ENCODE measurements at regions not wholly inside any gene's neighbourhood (a gene's known extent, or its start where the extent isn't known, plus 50 kb on each side); places are given as distances from the start of the nearest gene placed in this dataset.

DNA sequence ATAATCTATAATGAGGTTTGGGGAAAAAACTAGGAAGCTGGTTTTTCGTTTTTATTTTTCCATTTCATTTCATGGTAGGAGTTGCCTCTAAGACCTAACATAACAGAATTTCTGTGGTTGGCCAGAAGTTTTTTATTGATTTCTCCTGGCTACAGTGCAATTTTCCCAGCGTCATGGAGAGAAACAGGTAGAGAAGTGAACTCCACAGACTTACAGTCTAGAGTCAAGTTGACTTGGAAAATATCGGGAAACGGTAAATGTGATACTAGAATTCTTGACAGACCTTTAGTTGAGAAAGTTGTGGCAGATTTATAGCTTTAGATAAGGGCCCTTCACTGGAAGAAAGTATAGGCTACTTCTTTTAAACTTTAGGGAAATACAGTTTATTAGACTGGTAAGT lies 238.3 kb downstream of the DOK5 start:
- TF ChIP-seq FOXM1 (IDR thresholded peaks at IDR 0.05; ENCODE audit: borderline replicate concordance, low read depth) (no peak), TEAD4 (IDR thresholded peaks at IDR 0.05) (no peak), TAF1 (IDR thresholded peaks at IDR 0.05; ENCODE audit: low read depth) (no peak), NFIC (IDR thresholded peaks at IDR 0.05) (no peak), ZBTB7A (IDR thresholded peaks at IDR 0.05; ENCODE audit: low read depth) (no peak), CEBPB (IDR thresholded peaks at IDR 0.05) (no peak), EGR1 (IDR thresholded peaks at IDR 0.05) (no peak), RAD21 (IDR thresholded peaks at IDR 0.05; ENCODE audit: low read depth) (no peak), TCF12 (IDR thresholded peaks at IDR 0.05; ENCODE audit: low read depth) (no peak), CREB1 (IDR thresholded peaks at IDR 0.05; ENCODE audit: low read depth) (no peak), EP300 (IDR thresholded peaks at IDR 0.05; ENCODE audit: borderline replicate concordance) (no peak), YY1 (IDR thresholded peaks at IDR 0.05; ENCODE audit: low read depth) (no peak)
- TF ChIP-seq, protein P1, sequence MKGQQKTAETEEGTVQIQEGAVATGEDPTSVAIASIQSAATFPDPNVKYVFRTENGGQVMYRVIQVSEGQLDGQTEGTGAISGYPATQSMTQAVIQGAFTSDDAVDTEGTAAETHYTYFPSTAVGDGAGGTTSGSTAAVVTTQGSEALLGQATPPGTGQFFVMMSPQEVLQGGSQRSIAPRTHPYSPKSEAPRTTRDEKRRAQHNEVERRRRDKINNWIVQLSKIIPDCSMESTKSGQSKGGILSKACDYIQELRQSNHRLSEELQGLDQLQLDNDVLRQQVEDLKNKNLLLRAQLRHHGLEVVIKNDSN (IDR thresholded peaks at IDR 0.05), result no peak
- TF ChIP-seq, protein P2, sequence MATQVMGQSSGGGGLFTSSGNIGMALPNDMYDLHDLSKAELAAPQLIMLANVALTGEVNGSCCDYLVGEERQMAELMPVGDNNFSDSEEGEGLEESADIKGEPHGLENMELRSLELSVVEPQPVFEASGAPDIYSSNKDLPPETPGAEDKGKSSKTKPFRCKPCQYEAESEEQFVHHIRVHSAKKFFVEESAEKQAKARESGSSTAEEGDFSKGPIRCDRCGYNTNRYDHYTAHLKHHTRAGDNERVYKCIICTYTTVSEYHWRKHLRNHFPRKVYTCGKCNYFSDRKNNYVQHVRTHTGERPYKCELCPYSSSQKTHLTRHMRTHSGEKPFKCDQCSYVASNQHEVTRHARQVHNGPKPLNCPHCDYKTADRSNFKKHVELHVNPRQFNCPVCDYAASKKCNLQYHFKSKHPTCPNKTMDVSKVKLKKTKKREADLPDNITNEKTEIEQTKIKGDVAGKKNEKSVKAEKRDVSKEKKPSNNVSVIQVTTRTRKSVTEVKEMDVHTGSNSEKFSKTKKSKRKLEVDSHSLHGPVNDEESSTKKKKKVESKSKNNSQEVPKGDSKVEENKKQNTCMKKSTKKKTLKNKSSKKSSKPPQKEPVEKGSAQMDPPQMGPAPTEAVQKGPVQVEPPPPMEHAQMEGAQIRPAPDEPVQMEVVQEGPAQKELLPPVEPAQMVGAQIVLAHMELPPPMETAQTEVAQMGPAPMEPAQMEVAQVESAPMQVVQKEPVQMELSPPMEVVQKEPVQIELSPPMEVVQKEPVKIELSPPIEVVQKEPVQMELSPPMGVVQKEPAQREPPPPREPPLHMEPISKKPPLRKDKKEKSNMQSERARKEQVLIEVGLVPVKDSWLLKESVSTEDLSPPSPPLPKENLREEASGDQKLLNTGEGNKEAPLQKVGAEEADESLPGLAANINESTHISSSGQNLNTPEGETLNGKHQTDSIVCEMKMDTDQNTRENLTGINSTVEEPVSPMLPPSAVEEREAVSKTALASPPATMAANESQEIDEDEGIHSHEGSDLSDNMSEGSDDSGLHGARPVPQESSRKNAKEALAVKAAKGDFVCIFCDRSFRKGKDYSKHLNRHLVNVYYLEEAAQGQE (IDR thresholded peaks at IDR 0.05; ENCODE audit: low read depth), result no peak
- TF ChIP-seq, protein P3, sequence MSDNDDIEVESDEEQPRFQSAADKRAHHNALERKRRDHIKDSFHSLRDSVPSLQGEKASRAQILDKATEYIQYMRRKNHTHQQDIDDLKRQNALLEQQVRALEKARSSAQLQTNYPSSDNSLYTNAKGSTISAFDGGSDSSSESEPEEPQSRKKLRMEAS (IDR thresholded peaks at IDR 0.05), result no peak

DNA sequence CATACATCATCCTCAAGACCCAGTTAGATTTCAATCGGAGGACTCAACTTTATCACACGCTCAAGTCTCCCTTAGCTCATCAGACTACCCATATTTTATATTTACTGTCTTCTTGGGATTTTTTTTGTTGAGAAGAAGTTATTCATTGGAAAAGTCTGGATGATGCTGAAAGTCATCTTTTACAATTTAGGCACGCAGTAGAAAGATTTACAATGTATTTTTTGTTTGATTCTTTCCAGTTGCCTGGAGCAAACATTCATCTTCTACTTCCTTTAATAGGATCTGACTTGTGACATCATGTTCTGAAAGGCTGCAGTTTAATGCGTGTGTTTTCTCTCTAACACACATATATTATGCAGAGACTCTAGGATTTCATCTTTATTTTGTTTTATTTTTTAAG lies 235.7 kb downstream of the DOK5 start:
- TF ChIP-seq CEBPB (IDR thresholded peaks at IDR 0.05), result no peak
- TF ChIP-seq, protein P3 (IDR thresholded peaks at IDR 0.05), result no peak
- TF ChIP-seq, protein P1 (IDR thresholded peaks at IDR 0.05), result no peak
- no peak for TF ChIP-seq ZBTB7A (IDR thresholded peaks at IDR 0.05; ENCODE audit: low read depth)
- TF ChIP-seq EP300 (IDR thresholded peaks at IDR 0.05; ENCODE audit: borderline replicate concordance), result no peak
- TF ChIP-seq FOXM1 (IDR thresholded peaks at IDR 0.05; ENCODE audit: borderline replicate concordance, low read depth), result no peak
- TF ChIP-seq YY1 (IDR thresholded peaks at IDR 0.05; ENCODE audit: low read depth), result no peak
- TF ChIP-seq EGR1 (IDR thresholded peaks at IDR 0.05), result no peak
- no peak for TF ChIP-seq NFIC (IDR thresholded peaks at IDR 0.05)
- TF ChIP-seq TEAD4 (IDR thresholded peaks at IDR 0.05), result no peak
- TF ChIP-seq CREB1 (IDR thresholded peaks at IDR 0.05; ENCODE audit: low read depth), result no peak
- TF ChIP-seq RAD21 (IDR thresholded peaks at IDR 0.05; ENCODE audit: low read depth), result no peak
- TF ChIP-seq, protein P2 (IDR thresholded peaks at IDR 0.05; ENCODE audit: low read depth), result no peak
- no peak for TF ChIP-seq TAF1 (IDR thresholded peaks at IDR 0.05; ENCODE audit: low read depth)
- TF ChIP-seq TCF12 (IDR thresholded peaks at IDR 0.05; ENCODE audit: low read depth), result no peak

DNA sequence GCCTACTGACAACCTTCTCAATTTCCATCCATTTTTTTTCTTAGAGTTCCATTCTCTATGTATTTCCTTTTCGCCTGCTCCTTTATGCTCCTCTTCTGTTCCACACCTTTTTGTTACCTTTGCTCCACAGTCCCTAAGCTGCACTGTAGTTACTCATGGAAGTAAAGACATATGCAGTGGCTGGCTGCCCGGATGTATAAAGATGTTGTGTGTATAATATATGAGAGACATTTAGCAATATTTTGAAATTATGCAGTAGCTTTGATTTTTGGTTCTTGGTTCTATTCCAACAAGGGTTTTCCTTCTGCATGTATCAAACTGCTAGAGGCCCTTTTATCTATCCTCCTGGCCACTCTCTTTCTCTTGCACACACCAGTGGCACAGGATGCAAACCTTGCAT lies 234.9 kb downstream of the DOK5 start:
- TF ChIP-seq TCF12 (IDR thresholded peaks at IDR 0.05; ENCODE audit: low read depth) (no peak), EGR1 (IDR thresholded peaks at IDR 0.05) (no peak), TAF1 (IDR thresholded peaks at IDR 0.05; ENCODE audit: low read depth) (no peak), TEAD4 (IDR thresholded peaks at IDR 0.05) (no peak), YY1 (IDR thresholded peaks at IDR 0.05; ENCODE audit: low read depth) (no peak), CEBPB (IDR thresholded peaks at IDR 0.05) (no peak), FOXM1 (IDR thresholded peaks at IDR 0.05; ENCODE audit: borderline replicate concordance, low read depth) (no peak)
- TF ChIP-seq, protein P3 (IDR thresholded peaks at IDR 0.05), result no peak

DNA sequence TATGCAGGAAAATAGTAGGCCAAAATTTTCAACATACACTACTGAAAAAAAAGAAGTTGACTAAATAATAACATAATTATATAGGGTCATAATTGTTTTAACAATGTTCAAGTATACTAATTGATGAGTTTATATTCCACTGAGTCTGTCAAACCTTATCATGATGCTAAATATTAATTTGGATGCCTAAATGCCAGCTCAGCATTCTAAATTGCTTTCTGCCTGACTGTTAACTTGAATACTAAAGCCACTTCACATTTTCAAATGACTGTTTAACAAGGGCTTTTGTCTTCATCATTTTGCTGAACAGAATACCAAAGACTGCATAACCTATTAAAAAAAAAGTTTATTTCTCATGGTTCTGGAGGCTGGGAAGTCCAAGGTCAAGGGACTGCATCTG lies 232.8 kb downstream of the DOK5 start:
- TF ChIP-seq TEAD4 (IDR thresholded peaks at IDR 0.05) (no peak), CREB1 (IDR thresholded peaks at IDR 0.05; ENCODE audit: low read depth) (no peak), YY1 (IDR thresholded peaks at IDR 0.05; ENCODE audit: low read depth) (no peak), TAF1 (IDR thresholded peaks at IDR 0.05; ENCODE audit: low read depth) (no peak), NFIC (IDR thresholded peaks at IDR 0.05) (no peak), ZBTB7A (IDR thresholded peaks at IDR 0.05; ENCODE audit: low read depth) (no peak)

DNA sequence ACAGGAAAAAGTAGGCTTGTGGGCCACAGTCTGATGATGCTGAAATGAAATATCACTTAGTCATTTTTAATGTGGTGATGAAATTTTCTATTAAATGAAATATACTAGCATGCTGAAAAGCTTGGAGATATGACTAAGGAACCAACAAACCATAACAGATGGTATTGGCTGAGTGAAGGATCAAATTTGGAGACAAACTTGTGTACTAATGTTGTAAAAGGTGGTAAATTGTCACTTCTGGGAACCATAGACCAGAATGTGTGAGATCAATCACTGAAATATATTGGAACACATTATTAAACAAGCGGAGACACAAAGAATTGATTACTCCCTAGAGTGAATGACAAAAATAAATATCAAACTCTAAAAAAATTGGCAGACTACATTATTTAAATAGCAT lies 232.4 kb downstream of the DOK5 start:
- TF ChIP-seq RAD21 (IDR thresholded peaks at IDR 0.05; ENCODE audit: low read depth) (no peak), FOXM1 (IDR thresholded peaks at IDR 0.05; ENCODE audit: borderline replicate concordance, low read depth) (no peak), TCF12 (IDR thresholded peaks at IDR 0.05; ENCODE audit: low read depth) (no peak), CEBPB (IDR thresholded peaks at IDR 0.05) (no peak), NFIC (IDR thresholded peaks at IDR 0.05) (no peak), TAF1 (IDR thresholded peaks at IDR 0.05; ENCODE audit: low read depth) (no peak), EGR1 (IDR thresholded peaks at IDR 0.05) (no peak), CREB1 (IDR thresholded peaks at IDR 0.05; ENCODE audit: low read depth) (no peak), TEAD4 (IDR thresholded peaks at IDR 0.05) (no peak)
- TF ChIP-seq, protein P1 (IDR thresholded peaks at IDR 0.05), result no peak
- TF ChIP-seq, protein P2 (IDR thresholded peaks at IDR 0.05; ENCODE audit: low read depth), result no peak
